HepG2 (cell line): ENCODE measurements at regions not wholly inside any gene's neighbourhood (a gene's known extent, or its start where the extent isn't known, plus 50 kb on each side); places are given as distances from the start of the nearest gene placed in this dataset.

Source experiments
- ATAC-seq: fragments of 200-7000 bp; cut with Tn5 transposase; 3 replicates; pipeline ENCODE4 v1.9.1; 2020; ENCODE audit warnings: mild to moderate bottlenecking, moderate library complexity
- BruUV-seq: library from RNA; stranded (reverse); fragments of 400-500 nt; replicated peaks from 2 replicates; lab custom pipeline; 2021; lab: Mats Ljungman, UMichigan
- CTCF ChIA-PET: fragments of 300-600 bp; formaldehyde crosslinking; extraction: SDS; loops from one replicate; lab custom pipeline; 2021; ENCODE audit warnings: low total read pairs, inconsistent platforms, low intra/inter-chr PET ratio; lab: Yijun Ruan, JAX
- POLR2A ChIA-PET: fragments of 350-600 bp; sonication (Branson Sonifier 250); formaldehyde crosslinking; loops from one replicate; lab custom pipeline; 2020; ENCODE audit warnings: antibody characterized with exemption, inconsistent platforms; lab: Yijun Ruan, JAX
- DNase-seq: peaks from one replicate; pipeline ENCODE4 v3.0.0-alpha.2; 2015; ENCODE audit warnings: low spot score
- FAIRE-seq: peaks from 3 replicates; lab custom pipeline; 2011; peaks lifted over from hg19 to GRCh38; lab: Jason Lieb, UNC
- H2AFZ ChIP-seq: one replicate; pipeline ENCODE4 v1.6.1; 2011; ENCODE audit warnings: low read length, inconsistent platforms
- H3K27ac ChIP-seq: fragments of 300-600 bp; 3 replicates; pipeline ENCODE4 v1.8.0; 2011; ENCODE audit warnings: mixed run types, mild to moderate bottlenecking, mixed read lengths, low read length, inconsistent platforms; ENCODE audit not compliant: insufficient read depth; ENCODE audit errors: extremely low read length
- H3K27me3 ChIP-seq, 2 experiments: fragments of 200-600 bp in 1 of 2; 2 replicates in 1 of 2; 3 replicates in 1 of 2; pipeline versions ENCODE4 v1.6.0 to v1.8.0; 2011; ENCODE audit warnings: low read length in 2 of 2, mild to moderate bottlenecking in 2 of 2, moderate library complexity in 2 of 2, inconsistent platforms in 1 of 2; ENCODE audit not compliant: insufficient read depth in 2 of 2, control insufficient read depth in 1 of 2
- H3K36me3 ChIP-seq, 2 experiments: fragments of 200-600 bp in 1 of 2; replicated peaks in 1 of 2; 2 replicates in 1 of 2; 3 replicates in 1 of 2; pipeline versions ENCODE4 v1.5.1 to v1.8.0; 2011; ENCODE audit warnings: low read length in 2 of 2, inconsistent platforms in 1 of 2; ENCODE audit not compliant: insufficient read depth in 2 of 2, control insufficient read depth in 1 of 2
- H3K4me1 ChIP-seq: 2 replicates; pipeline ENCODE4 v1.5.1; 2012; ENCODE audit warnings: low read length, inconsistent platforms; ENCODE audit not compliant: insufficient read depth
- H3K4me2 ChIP-seq: 2 replicates; pipeline ENCODE4 v1.6.0; 2011; ENCODE audit warnings: low read depth, low read length, inconsistent platforms
- H3K4me3 ChIP-seq, 3 experiments: fragments of 200-600 bp in 1 of 3; sonication (generic), shearing (Covaris generic) in 1 of 3; replicated peaks in 1 of 3; 2 replicates each; pipeline ENCODE4 v1.5.1; 2011 to 2016; ENCODE audit warnings: low read length in 3 of 3, inconsistent platforms in 2 of 3, low read depth in 2 of 3, mild to moderate bottlenecking in 2 of 3, control low read depth in 1 of 3, mixed read lengths in 1 of 3; ENCODE audit not compliant: insufficient read depth in 1 of 3
- H3K79me2 ChIP-seq: one replicate; pipeline ENCODE4 v1.6.1; 2011; ENCODE audit warnings: low read length, inconsistent platforms; ENCODE audit not compliant: insufficient read depth
- H3K9ac ChIP-seq: 2 replicates; pipeline ENCODE4 v1.6.0; 2011; ENCODE audit warnings: mild to moderate bottlenecking, low read depth, low read length, inconsistent platforms; ENCODE audit not compliant: insufficient read depth
- H3K9me3 ChIP-seq: 2 replicates; pipeline ENCODE4 v1.5.1; 2012; ENCODE audit warnings: mild to moderate bottlenecking, low read length
- H4K20me1 ChIP-seq: 2 replicates; pipeline ENCODE4 v1.6.0; 2011; ENCODE audit warnings: inconsistent platforms, mild to moderate bottlenecking, low read length, moderate library complexity; ENCODE audit not compliant: insufficient read depth
- AKNA ChIP-seq: sonication (generic); formaldehyde crosslinking; IDR thresholded peaks from 2 replicates; pipeline ENCODE4 v1.4.0; 2020; ENCODE audit warnings: missing genetic modification reagents, borderline replicate concordance
- ARID2 ChIP-seq: sonication (generic); formaldehyde crosslinking; IDR thresholded peaks from 2 replicates; pipeline ENCODE4 v1.8.1; 2022; ENCODE audit warnings: mild to moderate bottlenecking, missing genetic modification reagents, borderline replicate concordance
- DRAP1 ChIP-seq: IDR thresholded peaks from 2 replicates; pipeline ENCODE4 v1.6.1; 2016; ENCODE audit warnings: missing genetic modification reagents, missing compliant biosample characterization
- GABPB1 ChIP-seq: IDR thresholded peaks from 2 replicates; pipeline ENCODE4 v1.6.1; 2016; ENCODE audit warnings: mild to moderate bottlenecking, missing genetic modification reagents, moderate library complexity, missing compliant biosample characterization
- HNF1B ChIP-seq: sonication (generic); formaldehyde crosslinking; IDR thresholded peaks from 2 replicates; pipeline ENCODE4 v1.5.1; 2020; ENCODE audit warnings: mild to moderate bottlenecking, moderate library complexity, missing genetic modification reagents
- IKZF4 ChIP-seq: sonication (generic); formaldehyde crosslinking; IDR thresholded peaks from 2 replicates; pipeline ENCODE4 v1.5.1; 2020; ENCODE audit warnings: borderline replicate concordance, mild to moderate bottlenecking, low read depth, missing genetic modification reagents; ENCODE audit errors: not compliant biosample characterization
- JUND ChIP-seq: sonication (generic); formaldehyde crosslinking; IDR thresholded peaks from 2 replicates; pipeline ENCODE4 v1.8.0; 2022; ENCODE audit warnings: mild to moderate bottlenecking, missing genetic modification reagents
- MAFF ChIP-seq: IDR thresholded peaks from 2 replicates; pipeline ENCODE4 v1.6.1; 2011; ENCODE audit warnings: low read depth, low read length, improper control_type of control experiment
- NFE2L1 ChIP-seq: sonication (generic); formaldehyde crosslinking; IDR thresholded peaks from 2 replicates; pipeline ENCODE4 v1.4.0; 2020; ENCODE audit warnings: missing genetic modification reagents, mild to moderate bottlenecking, borderline replicate concordance
- PBX3 ChIP-seq: sonication (generic); formaldehyde crosslinking; IDR thresholded peaks from 2 replicates; pipeline ENCODE4 v1.8.1; 2023; ENCODE audit warnings: missing genetic modification reagents, inconsistent platforms, borderline replicate concordance
- RNF219 ChIP-seq: sonication (generic); formaldehyde crosslinking; IDR thresholded peaks from 2 replicates; pipeline ENCODE4 v1.5.0; 2020; ENCODE audit warnings: mild to moderate bottlenecking, missing genetic modification reagents
- SNRNP70 ChIP-seq: fragments of 200-400 bp; formaldehyde crosslinking; IDR thresholded peaks from 2 replicates; pipeline ENCODE4 v1.6.1; 2017; ENCODE audit warnings: mild to moderate bottlenecking, low read depth, low read length, moderate library complexity
- SP2 ChIP-seq: sonication (generic); formaldehyde crosslinking; IDR thresholded peaks from 2 replicates; pipeline ENCODE4 v1.5.1; 2020; ENCODE audit warnings: mild to moderate bottlenecking, missing genetic modification reagents
- ZBTB42 ChIP-seq: sonication (generic); formaldehyde crosslinking; IDR thresholded peaks from 2 replicates; pipeline ENCODE4 v1.5.0; 2020; ENCODE audit warnings: mild to moderate bottlenecking, missing genetic modification reagents
- ZNF234 ChIP-seq: sonication (generic); formaldehyde crosslinking; conservative IDR thresholded peaks from 2 replicates; pipeline ENCODE4 v1.5.1; 2020; ENCODE audit warnings: mild to moderate bottlenecking, missing genetic modification reagents
- WGBS: methylation state at CpG from one replicate; pipeline ENCODE4 v1.1.6; 2017; ENCODE audit warnings: low lambda C conversion rate; 5-methylcytosine and 5-hydroxymethylcytosine counted together
- in situ Hi-C: cut with HindIII; loops from 2 replicates; pipeline ENCODE4 v1.10.0; 2017; ENCODE audit warnings: low pct_unique_long_range_greater_than_20kb; ENCODE audit not compliant: extremely low pct_ligation_motif_present
- intact Hi-C: fragments of 100-400 bp; cut with micrococcal nuclease; formaldehyde crosslinking; loops from one replicate; pipeline ENCODE4 v1.10.0; 2022; ENCODE audit not compliant: unreplicated experiment

- Histone ChIP-seq H3K27me3 (peaks cover 2 to 20% of the 10 kb centered on the region in 2 experiments; a peak in 4 of 5 replicates), H4K20me1 (no peaks in the 10 kb centered on the region), H2AFZ (no peak overlapping the region), H3K9ac (no peak overlapping the region), H3K36me3 (no peaks in the 10 kb centered on the region), H3K9me3 (no peaks in the 10 kb centered on the region), H3K4me2 (no peak overlapping the region), H3K4me1 (no peaks in the 10 kb centered on the region), H3K27ac (no peak overlapping the region), H3K79me2 (no peaks in the 10 kb centered on the region), H3K4me3 (no peak overlapping the region)
- WGBS = 17% methylated on average over 6 of the region's 6 CpGs
- intact Hi-C loops = no loop called here
- in situ Hi-C loops = no loop called here
- POLR2A ChIA-PET = no interaction called here
- DNase-seq (no peak), FAIRE-seq (no peak), ATAC-seq (no peak)
- no TSS peak for BruUV-seq
- CTCF ChIA-PET = no interaction called here
- TF ChIP-seq IKZF4 (CRISPR knock-in tag) (no peak), SP2 (CRISPR knock-in tag) (no peak), ZBTB42 (no peak), AKNA (CRISPR knock-in tag) (no peak), RNF219 (CRISPR knock-in tag) (no peak), JUND (no peak), NFE2L1 (no peak), HNF1B (no peak), ARID2 (CRISPR knock-in tag) (no peak), SNRNP70 (no peak), DRAP1 (no peak), GABPB1 (CRISPR knock-in tag) (no peak), MAFF (no peak), ZNF234 (no peak), PBX3 (CRISPR knock-in tag) (no peak)
Measured at GRCh38 chr6:159425421-159425820, 256.2 kb downstream of the FNDC1 start.
